Naive B cell (primary cell): ENCODE measurements at regions not wholly inside any gene's neighbourhood (a gene's known extent, or its start where the extent isn't known, plus 50 kb on each side); places are given as distances from the start of the nearest gene placed in this dataset.

Source experiments
- ATAC-seq, 2 donors: fragments of 150-1000 bp; cut with Tn5 transposase; 2 replicates each; pipeline ENCODE4 v1.10.0; 2021; ENCODE audit warnings: low read depth in 2 of 2, mild to moderate bottlenecking in 2 of 2, moderate library complexity in 2 of 2
- DNase-seq: peaks from one replicate; pipeline ENCODE4 v3.0.0; 2022
- H3K27ac Mint-ChIP-seq, 6 donors: one replicate each; pipeline ENCODE4 v1.8.0; 2020 to 2022; ENCODE audit warnings: mild to moderate bottlenecking in 6 of 6, mixed read lengths in 6 of 6, moderate library complexity in 5 of 6, inconsistent platforms in 2 of 6
- H3K27me3 Mint-ChIP-seq, 3 donors: one replicate each; pipeline ENCODE4 v1.8.0; 2021 to 2022; ENCODE audit warnings: mixed read lengths in 3 of 3, mild to moderate bottlenecking in 1 of 3
- H3K36me3 Mint-ChIP-seq, 2 donors: one replicate each; pipeline ENCODE4 v1.8.0; 2020 to 2022; ENCODE audit warnings: mixed read lengths in 2 of 2, inconsistent platforms in 1 of 2, mild to moderate bottlenecking in 1 of 2
- H3K4me1 Mint-ChIP-seq, 3 donors: one replicate each; pipeline ENCODE4 v1.8.0; 2020 to 2022; ENCODE audit warnings: mixed read lengths in 3 of 3, inconsistent platforms in 1 of 3, mild to moderate bottlenecking in 1 of 3, moderate library complexity in 1 of 3
- H3K4me3 Mint-ChIP-seq, 8 donors: one replicate each; pipeline ENCODE4 v1.8.0; 2020 to 2022; ENCODE audit warnings: mild to moderate bottlenecking in 8 of 8, mixed read lengths in 8 of 8, moderate library complexity in 8 of 8, inconsistent platforms in 2 of 8
- H3K9me3 Mint-ChIP-seq, 7 donors: one replicate each; pipeline ENCODE4 v1.8.0; 2020 to 2022; ENCODE audit warnings: mixed read lengths in 7 of 7, mild to moderate bottlenecking in 5 of 7, inconsistent platforms in 2 of 7, moderate library complexity in 1 of 7

GRCh38 chr13:44219577-44220548, 153.8 kb upstream of the SERP2 start:
- Mint-ChIP-seq H3K36me3 (peaks cover 0 to 5% of the 10 kb centered on the region in 2 donors), H3K27ac (no peak overlapping the region), H3K27me3 (peaks cover 0 to 5% (median 0%) of the 10 kb centered on the region in 3 donors), H3K4me3 (peak overlapping the region in 1 of 8 donors; percentile 64), H3K9me3 (no peaks in the 10 kb centered on the region), H3K4me1 (no peaks in the 10 kb centered on the region)
- ATAC-seq: no peak
- no peak for DNase-seq

GRCh38 chr13:44220948-44221347, 152.7 kb upstream of the SERP2 start:
- H3K36me3 Mint-ChIP-seq: peaks cover 0 to 5% of the 10 kb centered on the region in 2 donors
- DNase-seq (no peak), ATAC-seq (no peak)
- no peaks in the 10 kb centered on the region for H3K9me3 Mint-ChIP-seq
- H3K4me3 Mint-ChIP-seq: no peak overlapping the region
- H3K27me3 Mint-ChIP-seq: peaks cover 0 to 5% (median 0%) of the 10 kb centered on the region in 3 donors
- no peaks in the 10 kb centered on the region for H3K4me1 Mint-ChIP-seq
- H3K27ac Mint-ChIP-seq: no peak overlapping the region

GRCh38 chr13:44221657-44222056, 152.0 kb upstream of the SERP2 start:
- Mint-ChIP-seq H3K27me3 (peaks cover 0 to 5% (median 0%) of the 10 kb centered on the region in 3 donors), H3K9me3 (no peaks in the 10 kb centered on the region), H3K27ac (no peak overlapping the region), H3K4me3 (no peak overlapping the region), H3K4me1 (no peaks in the 10 kb centered on the region), H3K36me3 (peaks cover 0 to 5% of the 10 kb centered on the region in 2 donors)
- ATAC-seq (no peak), DNase-seq (no peak)

GRCh38 chr13:44223770-44224444, 149.7 kb upstream of the SERP2 start:
- DNase-seq (no peak), ATAC-seq (no peak)
- Mint-ChIP-seq H3K9me3 (peaks cover 0 to 4% (median 0%) of the 10 kb centered on the region in 7 donors), H3K27ac (no peak overlapping the region), H3K4me3 (no peak overlapping the region), H3K4me1 (no peaks in the 10 kb centered on the region), H3K27me3 (no peaks in the 10 kb centered on the region), H3K36me3 (peaks cover 0 to 5% of the 10 kb centered on the region in 2 donors)

GRCh38 chr13:44224450-44225149, 149.0 kb upstream of the SERP2 start:
- H3K4me1 Mint-ChIP-seq: no peaks in the 10 kb centered on the region

GRCh38 chr13:44229371-44230030, 144.1 kb upstream of the SERP2 start:
- no peak for ATAC-seq
- H3K4me1 Mint-ChIP-seq: no peaks in the 10 kb centered on the region

More at GRCh38 chr13:44224450-44225149, 149.0 kb upstream of the SERP2 start:
- Mint-ChIP-seq H3K27ac (no peak overlapping the region), H3K27me3 (no peaks in the 10 kb centered on the region), H3K9me3 (peaks cover 0 to 4% (median 0%) of the 10 kb centered on the region in 7 donors), H3K4me3 (no peak overlapping the region), H3K36me3 (peaks cover 0 to 5% of the 10 kb centered on the region in 2 donors)
- DNase-seq: no peak
- ATAC-seq: no peak

GRCh38 chr13:44230071-44230470, 143.6 kb upstream of the SERP2 start:
- DNase-seq (no peak), ATAC-seq (no peak)
- H3K9me3 Mint-ChIP-seq: peaks cover 0 to 4% (median 0%) of the 10 kb centered on the region in 7 donors
- H3K4me3 Mint-ChIP-seq: no peak overlapping the region
- H3K27ac Mint-ChIP-seq: no peak overlapping the region
- H3K36me3 Mint-ChIP-seq: no peaks in the 10 kb centered on the region
- H3K27me3 Mint-ChIP-seq: peaks cover 0 to 12% (median 10%) of the 10 kb centered on the region in 3 donors
- no peaks in the 10 kb centered on the region for H3K4me1 Mint-ChIP-seq

More at GRCh38 chr13:44229371-44230030, 144.1 kb upstream of the SERP2 start:
- Mint-ChIP-seq H3K27me3 (peaks cover 0 to 12% (median 4%) of the 10 kb centered on the region in 3 donors), H3K9me3 (peaks cover 0 to 4% (median 0%) of the 10 kb centered on the region in 7 donors), H3K4me3 (no peak overlapping the region), H3K36me3 (no peaks in the 10 kb centered on the region), H3K27ac (no peak overlapping the region)
- no peak for DNase-seq

- ATAC-seq: no peak
- Mint-ChIP-seq H3K27me3 (peaks cover 0 to 17% (median 12%) of the 10 kb centered on the region in 3 donors), H3K4me1 (no peaks in the 10 kb centered on the region), H3K9me3 (peaks cover 0 to 4% (median 0%) of the 10 kb centered on the region in 7 donors), H3K36me3 (no peaks in the 10 kb centered on the region), H3K4me3 (peak overlapping the region in 2 of 8 donors; percentile 24 to 35), H3K27ac (no peak overlapping the region)
- DNase-seq: no peak
These were observed 142.9 kb upstream of the SERP2 start for GRCh38 chr13:44230736-44231135.

GRCh38 chr13:44231786-44232516, 141.7 kb upstream of the SERP2 start:
- ATAC-seq: no peak
- H3K27ac Mint-ChIP-seq: no peak overlapping the region
- H3K4me3 Mint-ChIP-seq: peak overlapping the region in 1 of 8 donors; percentile 6

GRCh38 chr13:44232774-44233173, 140.8 kb upstream of the SERP2 start:
- Mint-ChIP-seq H3K27me3 (peaks cover 8 to 21% (median 12%) of the 10 kb centered on the region in 3 donors), H3K36me3 (no peaks in the 10 kb centered on the region), H3K4me3 (no peak overlapping the region), H3K9me3 (peaks cover 0 to 2% (median 0%) of the 10 kb centered on the region in 7 donors), H3K27ac (peak overlapping the region in 1 of 6 donors; percentile 52), H3K4me1 (peaks cover 0 to 2% (median 0%) of the 10 kb centered on the region in 3 donors)
- ATAC-seq: no peak
- DNase-seq: no peak

More at GRCh38 chr13:44231786-44232516, 141.7 kb upstream of the SERP2 start:
- peaks cover 0 to 4% (median 0%) of the 10 kb centered on the region in 7 donors for H3K9me3 Mint-ChIP-seq
- peaks cover 8 to 21% (median 12%) of the 10 kb centered on the region in 3 donors for H3K27me3 Mint-ChIP-seq
- H3K36me3 Mint-ChIP-seq: no peaks in the 10 kb centered on the region
- no peaks in the 10 kb centered on the region for H3K4me1 Mint-ChIP-seq
- no peak for DNase-seq

GRCh38 chr13:44234566-44234965, 139.1 kb upstream of the SERP2 start:
- Mint-ChIP-seq H3K27me3 (peaks cover 8 to 21% (median 12%) of the 10 kb centered on the region in 3 donors), H3K36me3 (no peaks in the 10 kb centered on the region), H3K4me1 (peaks cover 0 to 2% (median 0%) of the 10 kb centered on the region in 3 donors), H3K9me3 (peaks cover 0 to 2% (median 0%) of the 10 kb centered on the region in 7 donors), H3K4me3 (no peak overlapping the region), H3K27ac (no peak overlapping the region)
- no peak for DNase-seq
- no peak for ATAC-seq

- peaks cover 0 to 2% (median 0%) of the 10 kb centered on the region in 3 donors for H3K4me1 Mint-ChIP-seq
- no peaks in the 10 kb centered on the region for H3K9me3 Mint-ChIP-seq
- DNase-seq: no peak
- peaks cover 7 to 32% (median 15%) of the 10 kb centered on the region in 3 donors for H3K27me3 Mint-ChIP-seq
- no peak overlapping the region for H3K4me3 Mint-ChIP-seq
- H3K27ac Mint-ChIP-seq: no peak overlapping the region
- ATAC-seq: no peak
- H3K36me3 Mint-ChIP-seq: no peaks in the 10 kb centered on the region
These were observed 137.3 kb upstream of the SERP2 start for GRCh38 chr13:44236370-44236769.
